GM23338 (cell line): ENCODE measurements at regions not wholly inside any gene's neighbourhood (a gene's known extent, or its start where the extent isn't known, plus 50 kb on each side); places are given as distances from the start of the nearest gene placed in this dataset.

Source experiments
- ATAC-seq: fragments of 200-7000 bp; cut with Tn5 transposase; 3 replicates; pipeline ENCODE4 v1.9.1; 2020
- DNase-seq: peaks from one replicate; pipeline ENCODE4 v3.0.0-alpha.2; 2015; ENCODE audit warnings: low spot score
- H2AFZ ChIP-seq: fragments of 200-600 bp; sonication (generic); 2 replicates; pipeline ENCODE4 v1.8.0; 2016; ENCODE audit warnings: antibody characterized with exemption, mild to moderate bottlenecking, moderate library complexity
- H3F3A ChIP-seq: fragments of 200-600 bp; sonication (generic); replicated peaks from 2 replicates; pipeline ENCODE4 v1.8.0; 2017; ENCODE audit warnings: antibody characterized with exemption, mixed run types, low read depth
- H3K27ac ChIP-seq: fragments of 200-600 bp; sonication (generic); 2 replicates; pipeline ENCODE4 v1.6.1; 2016; ENCODE audit warnings: low read depth
- H3K27me3 ChIP-seq: fragments of 200-600 bp; sonication (generic); 2 replicates; pipeline ENCODE4 v1.8.0; 2016; ENCODE audit warnings: mild to moderate bottlenecking, mixed run types, moderate library complexity; ENCODE audit not compliant: insufficient read depth
- H3K36me3 ChIP-seq: fragments of 200-600 bp; sonication (generic); 2 replicates; pipeline ENCODE4 v1.8.0; 2016; ENCODE audit warnings: mild to moderate bottlenecking; ENCODE audit not compliant: insufficient read depth
- H3K4me1 ChIP-seq: fragments of 200-600 bp; sonication (generic); 2 replicates; pipeline ENCODE4 v1.8.0; 2016; ENCODE audit warnings: mild to moderate bottlenecking, moderate library complexity; ENCODE audit not compliant: insufficient read depth
- H3K4me2 ChIP-seq: fragments of 200-600 bp; sonication (generic); 2 replicates; pipeline ENCODE4 v1.7.1; 2017; ENCODE audit warnings: mixed run types
- H3K4me3 ChIP-seq: fragments of 200-600 bp; sonication (generic); 2 replicates; pipeline ENCODE4 v1.6.1; 2016; ENCODE audit warnings: mixed run types
- H3K79me2 ChIP-seq: fragments of 200-600 bp; sonication (generic); replicated peaks from 2 replicates; pipeline ENCODE4 v1.8.0; 2017; ENCODE audit warnings: mild to moderate bottlenecking; ENCODE audit not compliant: insufficient read depth
- H3K9me2 ChIP-seq: fragments of 200-600 bp; sonication (generic); 2 replicates; pipeline ENCODE4 v1.8.0; 2017; ENCODE audit not compliant: insufficient read depth
- H4K20me1 ChIP-seq: fragments of 200-600 bp; sonication (generic); replicated peaks from 2 replicates; pipeline ENCODE4 v1.8.0; 2017; ENCODE audit warnings: mild to moderate bottlenecking; ENCODE audit not compliant: insufficient read depth
- H3K27ac Mint-ChIP-seq: 2 replicates; pipeline ENCODE4 v1.8.0; 2020; ENCODE audit warnings: inconsistent platforms, mild to moderate bottlenecking, moderate library complexity, mixed read lengths
- H3K27me3 Mint-ChIP-seq: 3 replicates; pipeline ENCODE4 v1.8.0; 2022; ENCODE audit warnings: low read depth, mild to moderate bottlenecking, moderate library complexity, mixed read lengths, inconsistent platforms; ENCODE audit not compliant: insufficient read depth, poor library complexity
- H3K36me3 Mint-ChIP-seq: 3 replicates; pipeline ENCODE4 v1.8.0; 2021; ENCODE audit warnings: low read depth, mild to moderate bottlenecking, inconsistent platforms, moderate library complexity, mixed read lengths
- H3K4me1 Mint-ChIP-seq: 3 replicates; pipeline ENCODE4 v1.8.0; 2020; ENCODE audit warnings: mild to moderate bottlenecking, inconsistent platforms, mixed read lengths
- H3K4me3 Mint-ChIP-seq: 3 replicates; pipeline ENCODE4 v1.8.0; 2021; ENCODE audit warnings: moderate library complexity, mild to moderate bottlenecking, inconsistent platforms, mixed read lengths
- H3K9me3 Mint-ChIP-seq: 3 replicates; pipeline ENCODE4 v1.8.0; 2020; ENCODE audit warnings: moderate library complexity, mild to moderate bottlenecking, inconsistent platforms, mixed read lengths
- CREB1 ChIP-seq: fragments of 250-450 bp; sonication (Bioruptor Pico); IDR thresholded peaks from 2 replicates; pipeline ENCODE4 v1.5.0; 2020; ENCODE audit warnings: low read depth, mild to moderate bottlenecking, moderate library complexity
- EZH2 ChIP-seq: fragments of 200-600 bp; sonication (generic); IDR thresholded peaks from one replicate; pipeline ENCODE4 v1.8.0; 2017; ENCODE audit warnings: antibody characterized with exemption, mild to moderate bottlenecking, low read depth; ENCODE audit not compliant: unreplicated experiment
- EZH2phosphoT487 ChIP-seq: fragments of 200-600 bp; sonication (generic); IDR thresholded peaks from one replicate; pipeline ENCODE4 v1.8.1; 2018; ENCODE audit warnings: antibody characterized with exemption; ENCODE audit not compliant: unreplicated experiment
- JUNB ChIP-seq: IDR thresholded peaks from one replicate; pipeline ENCODE4 v1.6.1; 2016; ENCODE audit warnings: antibody characterized with exemption; ENCODE audit not compliant: unreplicated experiment
- NANOG ChIP-seq: IDR thresholded peaks from 2 replicates; pipeline ENCODE4 v1.6.1; 2016; ENCODE audit warnings: antibody characterized with exemption, borderline replicate concordance
- POLR2AphosphoS5 ChIP-seq: IDR thresholded peaks from 2 replicates; pipeline ENCODE4 v1.6.1; 2016; ENCODE audit warnings: antibody characterized with exemption, low read depth
- REST ChIP-seq: IDR thresholded peaks from one replicate; pipeline ENCODE4 v1.6.1; 2018; ENCODE audit warnings: antibody characterized with exemption; ENCODE audit not compliant: unreplicated experiment
- STAT1 ChIP-seq: IDR thresholded peaks from one replicate; pipeline ENCODE4 v1.6.1; 2016; ENCODE audit warnings: antibody characterized with exemption; ENCODE audit not compliant: unreplicated experiment
- ZNF114 ChIP-seq: fragments of 250-450 bp; sonication (Bioruptor Pico); IDR thresholded peaks from 2 replicates; pipeline ENCODE4 v1.5.0; 2020; ENCODE audit warnings: mild to moderate bottlenecking, moderate library complexity
- ZNF331 ChIP-seq: fragments of 250-450 bp; sonication (Bioruptor Pico); IDR thresholded peaks from 2 replicates; pipeline ENCODE4 v1.5.0; 2020; ENCODE audit warnings: low read depth, mild to moderate bottlenecking, moderate library complexity
- TF ChIP-seq, protein P1 (sequence below): IDR thresholded peaks from 2 replicates; pipeline ENCODE4 v1.6.1; 2016; ENCODE audit warnings: antibody characterized with exemption
- TF ChIP-seq, protein P2 (sequence below), 2 experiments: fragments of 200-600 bp in 1 of 2; sonication (generic) in 1 of 2; conservative IDR thresholded peaks; 2 replicates each; pipeline versions ENCODE4 v1.5.1 to v1.6.1; 2016 to 2017; ENCODE audit warnings: antibody characterized with exemption in 2 of 2, low read depth in 2 of 2, mild to moderate bottlenecking in 2 of 2, moderate library complexity in 1 of 2
- TF ChIP-seq, protein P3 (sequence below): fragments of 250-450 bp; sonication (Bioruptor Pico); IDR thresholded peaks from 2 replicates; pipeline ENCODE4 v1.5.0; 2020; ENCODE audit warnings: mild to moderate bottlenecking, moderate library complexity

DNA sequence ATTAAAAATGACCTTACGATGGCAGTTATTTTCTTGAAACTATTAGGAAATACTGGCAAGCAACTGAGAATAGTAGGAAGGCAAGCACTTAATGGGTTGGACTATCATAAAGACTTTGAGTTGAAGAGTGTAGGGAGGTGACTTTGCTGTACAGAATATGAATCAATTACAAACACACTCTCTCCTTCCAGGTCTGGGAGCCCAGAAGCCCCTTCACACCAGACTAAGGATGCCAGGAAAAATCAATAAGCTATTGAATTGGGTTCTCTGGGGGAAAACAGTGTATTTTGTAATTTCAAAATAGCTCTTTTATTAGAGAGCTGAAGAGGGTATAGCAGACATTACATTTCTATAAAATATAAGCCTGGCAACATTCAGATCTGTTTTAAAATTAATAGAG is 736.4 kb downstream of the NOVA1 start:
- Histone ChIP-seq H3K79me2 (no peaks in the 10 kb centered on the region), H3F3A (no peaks in the 10 kb centered on the region), H3K4me2 (no peak overlapping the region), H4K20me1 (no peaks in the 10 kb centered on the region), H3K36me3 (no peaks in the 10 kb centered on the region), H3K27ac (no peak overlapping the region), H2AFZ (no peak overlapping the region), H3K27me3 (no peaks in the 10 kb centered on the region), H3K4me1 (no peaks in the 10 kb centered on the region), H3K9me2 (no peaks in the 10 kb centered on the region), H3K4me3 (no peak overlapping the region)
- DNase-seq, result no peak
- no peak for ATAC-seq
- no peaks in the 10 kb centered on the region for H3K27me3 Mint-ChIP-seq
- H3K4me3 Mint-ChIP-seq, result no peak overlapping the region
- TF ChIP-seq CREB1 (CRISPR knock-in tag), result no peak
- TF ChIP-seq, protein P1, sequence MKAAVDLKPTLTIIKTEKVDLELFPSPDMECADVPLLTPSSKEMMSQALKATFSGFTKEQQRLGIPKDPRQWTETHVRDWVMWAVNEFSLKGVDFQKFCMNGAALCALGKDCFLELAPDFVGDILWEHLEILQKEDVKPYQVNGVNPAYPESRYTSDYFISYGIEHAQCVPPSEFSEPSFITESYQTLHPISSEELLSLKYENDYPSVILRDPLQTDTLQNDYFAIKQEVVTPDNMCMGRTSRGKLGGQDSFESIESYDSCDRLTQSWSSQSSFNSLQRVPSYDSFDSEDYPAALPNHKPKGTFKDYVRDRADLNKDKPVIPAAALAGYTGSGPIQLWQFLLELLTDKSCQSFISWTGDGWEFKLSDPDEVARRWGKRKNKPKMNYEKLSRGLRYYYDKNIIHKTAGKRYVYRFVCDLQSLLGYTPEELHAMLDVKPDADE, result no peak
- TF ChIP-seq STAT1, result no peak
- TF ChIP-seq, protein P2, sequence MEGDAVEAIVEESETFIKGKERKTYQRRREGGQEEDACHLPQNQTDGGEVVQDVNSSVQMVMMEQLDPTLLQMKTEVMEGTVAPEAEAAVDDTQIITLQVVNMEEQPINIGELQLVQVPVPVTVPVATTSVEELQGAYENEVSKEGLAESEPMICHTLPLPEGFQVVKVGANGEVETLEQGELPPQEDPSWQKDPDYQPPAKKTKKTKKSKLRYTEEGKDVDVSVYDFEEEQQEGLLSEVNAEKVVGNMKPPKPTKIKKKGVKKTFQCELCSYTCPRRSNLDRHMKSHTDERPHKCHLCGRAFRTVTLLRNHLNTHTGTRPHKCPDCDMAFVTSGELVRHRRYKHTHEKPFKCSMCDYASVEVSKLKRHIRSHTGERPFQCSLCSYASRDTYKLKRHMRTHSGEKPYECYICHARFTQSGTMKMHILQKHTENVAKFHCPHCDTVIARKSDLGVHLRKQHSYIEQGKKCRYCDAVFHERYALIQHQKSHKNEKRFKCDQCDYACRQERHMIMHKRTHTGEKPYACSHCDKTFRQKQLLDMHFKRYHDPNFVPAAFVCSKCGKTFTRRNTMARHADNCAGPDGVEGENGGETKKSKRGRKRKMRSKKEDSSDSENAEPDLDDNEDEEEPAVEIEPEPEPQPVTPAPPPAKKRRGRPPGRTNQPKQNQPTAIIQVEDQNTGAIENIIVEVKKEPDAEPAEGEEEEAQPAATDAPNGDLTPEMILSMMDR (conservative IDR thresholded peaks at IDR 0.05; ENCODE audit: low read depth in 2 of 2), result no peak
- TF ChIP-seq POLR2AphosphoS5, result no peak
- no peak for TF ChIP-seq ZNF114 (CRISPR knock-in tag)
- TF ChIP-seq NANOG, result no peak
- TF ChIP-seq EZH2, result no peak
- TF ChIP-seq, protein P3, sequence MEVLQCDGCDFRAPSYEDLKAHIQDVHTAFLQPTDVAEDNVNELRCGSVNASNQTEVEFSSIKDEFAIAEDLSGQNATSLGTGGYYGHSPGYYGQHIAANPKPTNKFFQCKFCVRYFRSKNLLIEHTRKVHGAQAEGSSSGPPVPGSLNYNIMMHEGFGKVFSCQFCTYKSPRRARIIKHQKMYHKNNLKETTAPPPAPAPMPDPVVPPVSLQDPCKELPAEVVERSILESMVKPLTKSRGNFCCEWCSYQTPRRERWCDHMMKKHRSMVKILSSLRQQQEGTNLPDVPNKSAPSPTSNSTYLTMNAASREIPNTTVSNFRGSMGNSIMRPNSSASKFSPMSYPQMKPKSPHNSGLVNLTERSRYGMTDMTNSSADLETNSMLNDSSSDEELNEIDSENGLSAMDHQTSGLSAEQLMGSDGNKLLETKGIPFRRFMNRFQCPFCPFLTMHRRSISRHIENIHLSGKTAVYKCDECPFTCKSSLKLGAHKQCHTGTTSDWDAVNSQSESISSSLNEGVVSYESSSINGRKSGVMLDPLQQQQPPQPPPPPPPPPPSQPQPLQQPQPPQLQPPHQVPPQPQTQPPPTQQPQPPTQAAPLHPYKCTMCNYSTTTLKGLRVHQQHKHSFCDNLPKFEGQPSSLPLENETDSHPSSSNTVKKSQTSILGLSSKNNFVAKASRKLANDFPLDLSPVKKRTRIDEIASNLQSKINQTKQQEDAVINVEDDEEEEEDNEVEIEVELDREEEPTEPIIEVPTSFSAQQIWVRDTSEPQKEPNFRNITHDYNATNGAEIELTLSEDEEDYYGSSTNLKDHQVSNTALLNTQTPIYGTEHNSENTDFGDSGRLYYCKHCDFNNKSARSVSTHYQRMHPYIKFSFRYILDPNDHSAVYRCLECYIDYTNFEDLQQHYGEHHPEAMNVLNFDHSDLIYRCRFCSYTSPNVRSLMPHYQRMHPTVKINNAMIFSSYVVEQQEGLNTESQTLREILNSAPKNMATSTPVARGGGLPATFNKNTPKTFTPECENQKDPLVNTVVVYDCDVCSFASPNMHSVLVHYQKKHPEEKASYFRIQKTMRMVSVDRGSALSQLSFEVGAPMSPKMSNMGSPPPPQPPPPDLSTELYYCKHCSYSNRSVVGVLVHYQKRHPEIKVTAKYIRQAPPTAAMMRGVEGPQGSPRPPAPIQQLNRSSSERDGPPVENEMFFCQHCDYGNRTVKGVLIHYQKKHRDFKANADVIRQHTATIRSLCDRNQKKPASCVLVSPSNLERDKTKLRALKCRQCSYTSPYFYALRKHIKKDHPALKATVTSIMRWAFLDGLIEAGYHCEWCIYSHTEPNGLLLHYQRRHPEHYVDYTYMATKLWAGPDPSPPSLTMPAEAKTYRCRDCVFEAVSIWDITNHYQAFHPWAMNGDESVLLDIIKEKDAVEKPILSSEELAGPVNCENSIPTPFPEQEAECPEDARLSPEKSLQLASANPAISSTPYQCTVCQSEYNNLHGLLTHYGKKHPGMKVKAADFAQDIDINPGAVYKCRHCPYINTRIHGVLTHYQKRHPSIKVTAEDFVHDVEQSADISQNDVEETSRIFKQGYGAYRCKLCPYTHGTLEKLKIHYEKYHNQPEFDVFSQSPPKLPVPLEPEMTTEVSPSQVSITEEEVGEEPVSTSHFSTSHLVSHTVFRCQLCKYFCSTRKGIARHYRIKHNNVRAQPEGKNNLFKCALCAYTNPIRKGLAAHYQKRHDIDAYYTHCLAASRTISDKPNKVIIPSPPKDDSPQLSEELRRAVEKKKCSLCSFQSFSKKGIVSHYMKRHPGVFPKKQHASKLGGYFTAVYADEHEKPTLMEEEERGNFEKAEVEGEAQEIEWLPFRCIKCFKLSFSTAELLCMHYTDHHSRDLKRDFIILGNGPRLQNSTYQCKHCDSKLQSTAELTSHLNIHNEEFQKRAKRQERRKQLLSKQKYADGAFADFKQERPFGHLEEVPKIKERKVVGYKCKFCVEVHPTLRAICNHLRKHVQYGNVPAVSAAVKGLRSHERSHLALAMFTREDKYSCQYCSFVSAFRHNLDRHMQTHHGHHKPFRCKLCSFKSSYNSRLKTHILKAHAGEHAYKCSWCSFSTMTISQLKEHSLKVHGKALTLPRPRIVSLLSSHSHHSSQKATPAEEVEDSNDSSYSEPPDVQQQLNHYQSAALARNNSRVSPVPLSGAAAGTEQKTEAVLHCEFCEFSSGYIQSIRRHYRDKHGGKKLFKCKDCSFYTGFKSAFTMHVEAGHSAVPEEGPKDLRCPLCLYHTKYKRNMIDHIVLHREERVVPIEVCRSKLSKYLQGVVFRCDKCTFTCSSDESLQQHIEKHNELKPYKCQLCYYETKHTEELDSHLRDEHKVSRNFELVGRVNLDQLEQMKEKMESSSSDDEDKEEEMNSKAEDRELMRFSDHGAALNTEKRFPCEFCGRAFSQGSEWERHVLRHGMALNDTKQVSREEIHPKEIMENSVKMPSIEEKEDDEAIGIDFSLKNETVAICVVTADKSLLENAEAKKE, result no peak
- TF ChIP-seq EZH2phosphoT487, result no peak
- no peak for TF ChIP-seq ZNF331 (CRISPR knock-in tag)
- no peak for TF ChIP-seq JUNB
- no peak for TF ChIP-seq REST
- peaks cover 3% of the 10 kb centered on the region; the same call in 1 of the 3 replicates for H3K9me3 Mint-ChIP-seq
- no peaks in the 10 kb centered on the region for H3K36me3 Mint-ChIP-seq
- H3K27ac Mint-ChIP-seq, result no peak overlapping the region
- no peaks in the 10 kb centered on the region for H3K4me1 Mint-ChIP-seq
